Fibroblast of skin of back (primary cell): ENCODE measurements at regions not wholly inside any gene's neighbourhood (a gene's known extent, or its start where the extent isn't known, plus 50 kb on each side); places are given as distances from the start of the nearest gene placed in this dataset.
A peak's percentile ranks its signal among the peaks of the same experiment; 100 is the strongest.

Source experiments
- DNase-seq: peaks from one replicate; pipeline ENCODE4 v3.0.0-alpha.2; 2013

GRCh38 chr16:85258166-85258565 is 145.9 kb upstream of the CIBAR2 start:
- no peak for DNase-seq

DNA sequence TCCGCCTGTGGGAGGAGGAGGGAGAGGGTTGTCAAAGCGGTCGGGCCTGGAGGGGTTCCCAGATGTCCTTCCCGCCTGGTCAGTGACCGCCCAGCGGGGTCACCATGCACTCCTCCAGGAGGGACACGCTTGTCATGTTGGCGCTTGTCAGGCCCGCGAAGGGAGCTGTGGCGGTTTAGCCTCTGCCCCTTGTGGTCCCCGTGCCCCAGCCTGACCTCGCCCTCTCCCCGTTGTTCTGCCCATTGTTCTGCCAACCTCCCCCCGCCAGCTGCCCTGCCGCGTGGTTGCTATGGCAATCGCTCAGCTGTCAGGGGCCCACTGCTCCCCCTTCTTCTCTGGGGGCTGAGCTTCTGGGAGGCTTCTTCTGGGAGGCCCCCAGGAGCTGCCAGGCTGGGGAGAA is 146.4 kb upstream of the CIBAR2 start:
- DNase-seq: no peak

DNA sequence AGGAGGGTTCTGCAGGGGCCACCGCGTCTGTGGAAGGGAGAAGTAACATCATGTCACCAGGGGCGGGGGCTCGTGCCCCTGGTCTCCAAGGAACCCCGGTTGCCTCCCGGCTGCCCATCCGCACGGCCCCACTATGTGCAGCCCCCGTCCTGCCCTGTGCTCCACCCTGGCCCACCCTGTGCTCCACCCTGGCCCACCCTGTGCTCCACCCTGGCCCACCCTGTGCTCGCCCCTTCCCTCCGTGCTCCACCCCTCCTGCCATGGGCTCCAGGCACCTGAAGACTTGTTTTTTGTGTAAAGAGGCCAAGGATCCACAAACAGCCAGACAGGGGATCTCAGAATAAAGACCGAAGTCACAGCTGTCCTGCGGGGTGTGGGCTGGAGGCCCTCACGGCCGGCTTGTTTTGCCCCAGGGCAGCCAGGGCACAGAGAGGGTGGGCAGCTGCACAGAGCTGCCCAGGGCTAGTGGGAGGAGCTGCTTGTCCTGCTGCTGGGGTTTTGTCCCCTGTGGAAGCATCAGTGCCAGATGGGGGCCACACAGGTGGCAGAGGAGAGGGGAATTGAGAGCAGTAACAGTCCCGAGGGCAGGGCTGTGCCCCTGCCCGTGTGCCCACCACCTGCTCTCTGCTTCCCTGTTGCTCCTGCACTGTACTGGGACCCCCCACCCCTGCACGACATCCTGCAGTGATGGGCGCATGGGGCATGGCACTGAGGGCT is 147.0 kb upstream of the CIBAR2 start:
- DNase-seq: no peak

- DNase-seq: no peak
Observed at GRCh38 chr16:85259832-85260167, 147.5 kb upstream of the CIBAR2 start.

DNA sequence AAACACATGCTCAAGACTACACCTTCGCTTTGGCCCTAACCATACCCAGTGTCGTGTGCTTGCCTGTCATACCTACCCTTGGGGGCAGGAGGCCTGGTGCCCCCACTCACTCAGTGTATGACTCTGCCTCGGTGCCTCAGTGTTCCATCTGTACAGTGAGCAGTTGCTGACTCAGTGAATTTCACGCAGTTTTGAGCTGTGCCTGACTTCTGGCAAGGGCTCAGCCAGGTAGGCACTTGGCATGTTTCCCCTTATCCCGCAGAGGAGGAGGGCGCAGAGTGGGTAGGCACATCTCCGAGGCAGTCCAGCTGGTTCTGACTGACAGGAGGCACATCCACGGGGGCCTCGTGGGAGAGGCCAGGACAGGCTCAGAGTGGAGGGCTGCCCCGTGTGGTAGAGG is 148.9 kb upstream of the CIBAR2 start:
- no peak for DNase-seq

DNA sequence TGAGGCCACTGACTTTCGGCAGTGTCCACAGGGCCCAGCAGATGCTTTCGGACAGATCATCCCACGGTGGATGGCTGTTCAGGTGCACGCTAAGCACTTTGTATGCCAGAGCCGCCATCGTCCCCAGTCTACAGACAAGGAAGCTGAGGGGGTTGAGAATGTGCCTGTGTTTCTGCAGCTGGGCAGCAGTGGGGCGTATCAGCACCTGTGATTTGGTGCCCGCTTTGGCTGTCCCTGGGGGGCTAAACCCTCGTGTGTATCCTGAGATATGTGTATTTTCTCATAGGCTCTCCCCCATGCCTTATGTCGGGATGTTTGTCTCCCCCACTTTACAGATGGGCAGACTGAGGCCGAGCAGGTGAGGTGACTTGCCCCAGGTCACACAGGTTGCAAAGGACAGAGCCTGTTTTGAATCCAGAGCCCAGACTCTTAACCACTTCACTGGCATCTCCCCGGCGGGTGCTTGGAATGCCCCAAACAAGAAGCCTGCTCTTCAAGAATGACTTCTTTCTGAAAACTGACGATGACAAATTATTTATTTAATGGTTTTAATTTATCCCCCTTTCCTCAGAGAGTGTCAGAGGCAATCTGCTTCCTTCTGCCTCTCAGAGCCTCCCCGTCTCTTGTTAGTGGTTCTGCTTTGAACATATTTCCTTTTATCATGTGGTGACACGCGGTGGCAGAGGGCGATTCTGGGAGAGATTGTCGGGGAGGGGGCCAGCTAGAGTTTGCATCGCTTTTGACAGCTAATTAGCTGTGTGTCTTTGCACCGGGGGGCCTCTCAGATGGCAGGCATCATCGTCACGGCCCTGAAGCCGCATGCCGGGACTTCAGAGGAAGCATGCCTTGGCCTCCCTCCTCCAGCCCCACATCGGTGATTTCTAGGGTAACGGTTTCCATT is 149.6 kb upstream of the CIBAR2 start:
- no peak for DNase-seq

DNA sequence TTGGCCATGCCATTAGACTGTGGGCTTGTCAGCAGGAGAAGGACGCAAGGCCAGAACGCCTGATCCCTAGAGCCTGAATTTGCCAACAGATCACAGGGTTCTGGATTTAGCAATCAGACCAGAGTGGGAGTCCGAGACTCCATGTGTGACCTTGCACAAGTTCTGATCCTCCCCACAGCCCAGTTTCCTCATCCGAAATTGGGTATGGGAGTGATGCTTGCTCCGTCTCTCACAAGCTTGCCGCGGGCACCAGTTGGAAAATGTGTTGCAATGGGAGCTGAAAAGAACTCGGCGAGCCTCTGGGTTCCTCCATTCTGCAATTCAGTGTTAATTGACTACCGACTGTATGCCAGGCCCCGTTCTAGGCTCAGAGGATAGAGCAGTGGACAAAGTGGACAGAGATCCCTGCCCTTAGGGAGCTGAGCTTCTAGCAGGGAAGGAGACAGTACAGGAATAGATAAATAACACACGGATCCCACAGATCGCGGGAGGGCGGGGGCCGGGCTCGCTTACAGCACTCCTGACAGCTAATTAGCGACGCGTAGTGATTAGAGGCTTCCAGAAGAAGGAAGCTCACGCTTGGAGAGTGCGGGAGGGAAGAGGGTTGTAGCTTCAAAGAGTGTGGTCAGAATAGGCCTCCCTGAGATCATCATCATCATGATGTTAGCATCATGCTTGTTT is 150.4 kb upstream of the CIBAR2 start:
- no peak for DNase-seq

DNA sequence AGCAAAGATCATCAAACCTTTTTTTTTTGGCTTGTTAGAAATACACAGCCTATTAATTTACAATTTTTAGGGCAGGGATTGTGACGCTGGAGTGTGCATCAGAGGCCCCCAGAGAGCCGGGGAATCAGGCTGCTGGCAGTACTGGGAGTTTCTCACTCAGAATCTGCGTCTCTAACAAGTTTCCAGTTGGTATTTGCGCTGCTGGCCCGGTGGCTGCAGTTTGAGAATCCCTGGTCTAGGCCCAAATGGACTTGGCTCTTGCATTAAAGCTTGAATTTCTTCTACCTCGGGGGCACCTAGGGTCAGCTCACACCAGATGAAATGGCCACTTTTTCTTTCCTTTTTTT is 150.9 kb upstream of the CIBAR2 start:
- no peak for DNase-seq

- DNase-seq: no peak
Observed at GRCh38 chr16:85264752-85265151, 152.5 kb upstream of the CIBAR2 start.

- DNase-seq: no peak
Observed at GRCh38 chr16:85265161-85265784, 153.0 kb upstream of the CIBAR2 start.

DNA sequence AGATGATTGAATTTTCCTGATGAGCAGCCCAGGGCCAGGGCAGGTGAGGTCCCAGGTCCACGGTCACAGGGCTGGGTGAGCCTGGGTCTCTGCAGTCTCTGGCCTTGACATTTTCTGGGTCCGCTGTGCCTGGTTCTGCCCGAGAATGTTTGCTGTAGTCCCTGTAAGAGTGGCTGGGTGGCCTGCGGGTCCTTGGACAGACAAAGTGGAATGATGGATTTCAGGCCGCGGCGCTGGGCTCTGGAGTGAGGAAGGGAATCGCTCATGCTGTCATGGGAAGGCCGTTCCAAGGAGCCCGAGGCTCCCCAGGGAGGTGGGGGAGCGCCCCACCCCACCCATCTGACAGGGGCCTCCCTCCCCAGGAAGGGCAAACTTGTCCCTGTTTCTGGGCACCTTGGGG is 153.5 kb upstream of the CIBAR2 start:
- DNase-seq: no peak

- no peak for DNase-seq
Observed at GRCh38 chr16:85266857-85267256, 154.6 kb upstream of the CIBAR2 start.

DNA sequence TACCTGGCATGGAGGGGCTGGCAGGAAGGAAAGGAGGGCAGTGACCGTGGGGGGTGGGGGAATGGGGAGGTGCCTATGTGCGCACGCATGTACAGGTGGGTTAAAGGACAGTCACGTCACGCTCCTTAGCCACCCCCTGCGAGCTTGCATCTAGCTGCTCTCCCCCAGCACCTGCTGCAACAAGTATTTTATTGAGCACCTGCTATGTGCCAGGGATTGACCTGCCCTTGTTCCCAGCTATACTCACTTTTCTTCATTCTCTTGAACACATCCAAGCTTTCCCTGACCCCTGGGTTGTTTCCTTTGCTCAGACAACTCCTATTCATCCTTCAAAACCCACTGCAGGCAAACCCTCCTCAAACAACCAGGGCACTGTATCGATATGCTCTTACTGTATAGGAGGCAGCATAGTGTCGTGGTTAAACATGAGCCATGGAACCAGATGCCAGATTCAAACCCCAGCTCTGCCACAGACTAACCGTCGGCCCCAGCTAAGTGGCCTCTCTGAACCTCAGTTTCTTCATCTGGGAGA is 155.2 kb upstream of the CIBAR2 start:
- DNase-seq: no peak

DNA sequence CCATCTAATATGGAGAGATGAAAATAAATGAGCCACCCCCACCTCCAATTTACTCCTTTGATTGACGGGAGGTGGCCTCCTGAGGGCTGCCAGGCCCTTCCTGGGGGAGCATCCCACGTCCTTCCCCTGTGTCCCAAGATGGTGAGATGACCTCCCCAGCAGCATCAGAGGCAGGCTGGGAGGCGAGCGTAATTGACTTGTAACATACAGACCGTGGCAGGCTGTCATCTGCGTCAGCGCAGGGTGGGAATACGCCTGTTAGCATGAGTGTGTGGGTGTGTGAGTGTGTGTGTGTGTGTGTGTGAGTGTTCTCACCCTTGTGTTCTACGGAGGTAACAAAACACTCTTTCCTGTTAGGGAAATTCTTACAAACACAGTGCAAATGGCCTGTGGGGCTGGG is 156.9 kb upstream of the CIBAR2 start:
- DNase-seq: no peak

DNA sequence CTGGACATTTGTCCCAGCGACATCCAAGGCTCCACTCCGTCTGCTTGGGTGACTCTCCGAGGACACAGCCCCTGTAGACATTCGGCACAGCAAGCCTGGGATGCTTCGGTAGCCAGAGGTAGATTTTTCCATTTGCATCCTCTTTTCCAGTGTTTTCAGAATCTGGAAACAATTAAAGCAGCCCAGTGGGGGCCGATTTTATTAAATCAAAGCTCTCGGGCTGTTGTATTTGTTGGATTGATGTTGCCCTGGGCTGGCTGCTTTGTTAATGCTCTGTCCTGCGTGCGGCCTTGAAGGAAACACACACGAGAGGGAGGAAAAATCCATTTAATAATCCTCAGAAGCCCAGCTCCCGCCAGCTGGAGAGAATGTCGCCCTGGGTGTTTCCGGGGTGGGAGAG is 158.1 kb upstream of the CIBAR2 start:
- DNase-seq: peak; percentile 48

- no peak for DNase-seq
Observed at GRCh38 chr16:85271198-85271597, 158.9 kb upstream of the CIBAR2 start.

DNA sequence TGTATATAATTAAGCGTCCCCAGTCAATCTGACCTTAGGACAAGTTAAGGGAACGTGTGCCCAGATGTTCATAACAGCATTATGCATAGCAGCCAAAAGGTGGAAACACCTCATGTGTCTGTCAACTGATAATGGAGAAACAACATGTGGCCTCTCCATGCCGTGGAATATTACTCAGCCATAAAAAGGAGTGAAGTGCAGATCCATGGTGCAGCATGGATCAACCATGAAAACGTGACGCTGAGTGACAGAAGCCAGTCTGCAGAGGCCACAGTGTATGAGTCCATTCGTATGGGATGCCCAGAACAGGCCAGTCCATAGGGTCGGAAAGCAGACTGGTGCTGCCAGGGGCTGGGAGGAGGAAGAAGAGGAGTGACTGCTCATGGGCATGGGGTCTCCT is 161.0 kb upstream of the CIBAR2 start:
- no peak for DNase-seq

DNA sequence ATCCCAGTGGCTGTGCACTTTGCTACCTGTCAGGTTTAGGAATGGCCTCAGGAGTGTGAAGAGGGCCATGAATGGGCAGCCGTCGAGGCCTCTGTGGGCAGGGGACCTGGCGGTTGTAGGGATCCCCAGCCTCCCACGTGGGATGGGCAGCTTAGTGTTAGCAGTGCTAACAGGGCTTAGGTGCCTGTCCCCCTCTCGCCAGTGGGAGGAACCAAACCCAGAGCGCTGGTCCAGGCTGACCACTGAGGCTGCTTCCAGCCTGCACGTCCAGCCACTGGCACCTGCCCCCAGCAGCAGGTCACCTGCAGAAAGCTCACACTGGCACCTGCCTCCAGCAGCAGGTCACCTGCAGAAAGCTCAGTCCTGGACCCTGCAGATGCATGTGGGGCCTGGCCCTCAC is 162.2 kb upstream of the CIBAR2 start:
- DNase-seq: no peak

GRCh38 chr16:85274924-85275323 is 162.7 kb upstream of the CIBAR2 start:
- DNase-seq: no peak

DNA sequence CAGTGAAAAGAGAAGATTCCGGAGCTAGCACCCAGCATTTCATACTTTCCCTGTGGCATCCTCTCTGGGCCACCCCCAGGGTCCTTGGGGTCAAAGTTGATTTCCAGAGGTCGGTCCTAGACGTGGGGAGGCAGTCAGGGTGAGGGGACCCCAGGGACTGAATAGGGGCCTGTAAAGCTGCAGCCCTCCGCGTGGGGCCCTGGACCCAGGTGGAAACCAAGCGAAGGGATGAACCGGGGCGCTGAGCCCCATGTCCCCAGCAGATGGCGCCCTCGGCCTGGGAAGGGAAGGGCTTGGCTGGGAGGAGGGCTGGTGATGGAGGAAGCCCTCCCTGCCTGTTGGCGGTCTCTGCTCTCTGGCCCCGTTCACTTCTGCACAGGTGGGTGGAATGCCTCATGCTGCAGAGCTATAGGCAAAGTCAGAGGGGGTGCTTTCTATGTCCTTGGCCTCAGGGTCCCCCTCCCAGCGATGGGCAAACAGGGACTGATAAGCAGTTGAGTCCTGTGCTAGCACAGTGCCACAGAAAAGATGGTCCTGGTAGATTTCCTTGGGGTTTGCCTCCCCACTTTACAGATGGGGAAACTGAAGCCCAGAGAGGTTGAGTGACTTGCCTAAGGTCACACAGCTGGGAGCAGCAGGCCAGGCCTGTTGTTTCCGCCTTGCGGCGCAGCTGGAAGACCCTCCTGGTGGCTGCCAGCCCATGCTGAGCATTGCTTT is 163.4 kb upstream of the CIBAR2 start:
- DNase-seq: peak; percentile 51

GRCh38 chr16:85276258-85276657 is 164.0 kb upstream of the CIBAR2 start:
- DNase-seq: no peak

- DNase-seq: no peak
Observed at GRCh38 chr16:85276721-85277120, 164.4 kb upstream of the CIBAR2 start.
